Spleen (tissue), 11 donors: ENCODE measurements at regions not wholly inside any gene's neighbourhood (a gene's known extent, or its start where the extent isn't known, plus 50 kb on each side); places are given as distances from the start of the nearest gene placed in this dataset.

Source experiments
- DNase-seq: peaks from one replicate; pipeline ENCODE4 v3.0.0-alpha.2; 2020
- H3K27ac ChIP-seq, 8 donors: fragments of 200-600 bp; sonication (generic) in 7 of 8; 1 replicate in 4 of 8; 2 replicates in 4 of 8; pipeline versions ENCODE4 v1.5.0 to v1.8.0; 2016 to 2021; ENCODE audit warnings: inconsistent platforms in 4 of 8, mild to moderate bottlenecking in 4 of 8, moderate library complexity in 1 of 8
- H3K27me3 ChIP-seq, 7 donors: fragments of 200-600 bp; sonication (generic) in 6 of 7; replicated peaks in 1 of 7; 1 replicate in 4 of 7; 2 replicates in 3 of 7; pipeline versions ENCODE4 v1.5.0 to v1.8.0; 2016 to 2021; ENCODE audit warnings: inconsistent platforms in 3 of 7, mild to moderate bottlenecking in 1 of 7
- H3K36me3 ChIP-seq, 6 donors: fragments of 200-600 bp; sonication (generic) in 5 of 6; 1 replicate in 4 of 6; 2 replicates in 2 of 6; pipeline versions ENCODE4 v1.5.0 to v1.8.0; 2016 to 2021; ENCODE audit warnings: inconsistent platforms in 2 of 6
- H3K4me1 ChIP-seq, 6 donors: fragments of 200-600 bp; sonication (generic) in 5 of 6; 1 replicate in 3 of 6; 2 replicates in 3 of 6; pipeline versions ENCODE4 v1.5.0 to v1.8.0; 2016 to 2021; ENCODE audit warnings: inconsistent platforms in 3 of 6
- H3K4me3 ChIP-seq, 8 donors: fragments of 200-600 bp; sonication (generic) in 7 of 8; 1 replicate in 4 of 8; 2 replicates in 4 of 8; pipeline versions ENCODE4 v1.5.0 to v1.8.0; 2016 to 2021; ENCODE audit warnings: inconsistent platforms in 4 of 8, mild to moderate bottlenecking in 4 of 8, moderate library complexity in 2 of 8
- H3K9me3 ChIP-seq, 8 donors: fragments of 200-600 bp; sonication (generic) in 7 of 8; 1 replicate in 4 of 8; 2 replicates in 4 of 8; pipeline versions ENCODE4 v1.5.0 to v1.8.0; 2016 to 2021; ENCODE audit warnings: inconsistent platforms in 4 of 8
- CTCF ChIP-seq, 11 experiments: fragments of 200-600 bp in 7 of 11; fragments of 450-650 bp in 4 of 11; sonication (generic) in 4 of 11; IDR thresholded peaks in 8 of 11; conservative IDR thresholded peaks in 3 of 11; 1 replicate in 7 of 11; 2 replicates in 4 of 11; pipeline versions ENCODE4 v1.4.0 to v1.8.0; 2016 to 2021; ENCODE audit warnings: antibody characterized with exemption in 11 of 11, inconsistent platforms in 4 of 11, mild to moderate bottlenecking in 1 of 11
- POLR2A ChIP-seq, 3 donors: fragments of 450-650 bp; IDR thresholded peaks; one replicate each; pipeline ENCODE4 v1.5.1; 2017; ENCODE audit warnings: antibody characterized with exemption in 3 of 3, mild to moderate bottlenecking in 1 of 3
- POLR2AphosphoS5 ChIP-seq, 3 donors: sonication (generic); formaldehyde crosslinking; IDR thresholded peaks; one replicate each; pipeline ENCODE4 v1.5.1; 2017; ENCODE audit warnings: antibody characterized with exemption in 3 of 3
- WGBS, 5 donors: extraction: QIAGEN DNeasy Blood & Tissue Kit in 3 of 5; methylation state at CpG; one replicate each; pipeline versions ENCODE4 v1.1.5 to v1.1.7; 2013 to 2018; 5-methylcytosine and 5-hydroxymethylcytosine counted together
- intact Hi-C: fragments of 100-400 bp; cut with DNase I; formaldehyde crosslinking; loops from one replicate; pipeline ENCODE4 v1.15.0; 2023; ENCODE audit warnings: low total_unique reads
- donor health status: healthy with polysubstance abuse.
- donor health status: DM: no; HTN: no; CAD: no; lungs with moderate emphysema.
- donor health status: DM: no; HTN: no; CAD: no.
- donor health status: Bipolar disorder and iron deficiency.
- donor health status: healthy.
- donor health status: DM: no; HTN: no; CAD: no.
- donor health status: DM: yes; HTN: yes; CAD: no.

- TF ChIP-seq POLR2AphosphoS5 (IDR thresholded peaks at IDR 0.05) (no peak), POLR2A (IDR thresholded peaks at IDR 0.05) (no peak), CTCF (IDR thresholded peaks at IDR 0.05 in 8 of 11, conservative IDR thresholded peaks at IDR 0.05 in 3 of 11) (no peak)
- H3K27ac ChIP-seq, result no peak overlapping the region
- intact Hi-C loops, result no loop called here
- no peak for DNase-seq
- no peaks in the 10 kb centered on the region for H3K4me1 ChIP-seq
- no peaks in the 10 kb centered on the region for H3K36me3 ChIP-seq
- H3K27me3 ChIP-seq, result peaks cover 0 to 57% (median 7%) of the 10 kb centered on the region in 7 donors
- no peak overlapping the region for H3K4me3 ChIP-seq
- 64 to 73% (median 71%) methylated on average over 9 to 16 of the region's 16 CpGs for WGBS, 5 donors
- H3K9me3 ChIP-seq, result no peaks in the 10 kb centered on the region
Measured at GRCh38 chr20:48455651-48456365, 372.0 kb downstream of the PREX1 start.

DNA sequence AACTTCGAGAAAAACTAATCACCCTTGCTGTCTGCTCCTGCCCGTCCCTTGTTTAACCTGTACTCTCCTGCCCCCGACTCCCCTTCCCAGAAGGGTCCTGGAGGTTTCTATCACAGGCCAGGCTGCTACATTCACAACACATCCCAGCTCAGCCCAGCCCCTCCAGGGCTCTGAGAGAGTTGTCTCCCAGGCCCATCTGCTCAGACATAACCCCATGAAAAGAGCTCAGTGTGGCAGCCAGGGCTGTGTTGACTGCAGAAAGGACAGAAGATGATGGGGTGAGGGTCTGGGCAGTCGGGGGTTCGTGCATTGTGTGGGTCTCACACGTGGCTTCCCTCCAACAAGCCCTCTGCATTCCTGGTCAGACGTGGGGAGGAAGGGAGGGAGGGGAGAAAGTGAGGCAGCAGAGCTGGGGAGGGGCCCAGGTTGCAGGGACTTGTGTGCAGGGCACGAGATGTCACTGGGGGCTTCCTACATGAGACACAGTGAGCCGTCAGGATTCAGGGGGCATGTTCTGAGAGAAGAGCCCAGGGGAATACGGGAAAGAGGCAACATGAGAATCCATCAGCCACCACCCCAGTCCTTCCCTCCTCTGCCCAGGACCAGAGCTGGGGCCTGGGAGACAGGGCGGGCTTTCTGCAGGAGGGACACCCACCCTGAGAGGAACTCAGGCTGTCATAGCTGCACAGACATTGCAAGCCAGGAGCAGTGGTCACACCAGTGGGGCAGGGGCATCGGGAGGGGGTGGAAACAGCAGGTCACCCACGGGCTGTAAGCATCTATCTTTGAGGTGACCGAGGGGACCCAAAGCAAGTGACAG is 372.9 kb downstream of the PREX1 start:
- DNase-seq, result no peak
- no peak for TF ChIP-seq CTCF (IDR thresholded peaks at IDR 0.05 in 8 of 11, conservative IDR thresholded peaks at IDR 0.05 in 3 of 11)
- no peak for TF ChIP-seq POLR2A (IDR thresholded peaks at IDR 0.05)
- TF ChIP-seq POLR2AphosphoS5 (IDR thresholded peaks at IDR 0.05), result no peak
- H3K27ac ChIP-seq, result no peak overlapping the region
- no peaks in the 10 kb centered on the region for H3K36me3 ChIP-seq
- no peaks in the 10 kb centered on the region for H3K4me1 ChIP-seq
- intact Hi-C loops, result no loop called here
- H3K27me3 ChIP-seq, result peaks cover 0 to 56% (median 7%) of the 10 kb centered on the region in 7 donors
- H3K9me3 ChIP-seq, result no peaks in the 10 kb centered on the region
- no peak overlapping the region for H3K4me3 ChIP-seq
- WGBS, 5 donors, result 66 to 76% (median 72%) methylated on average over 14 of the region's 14 CpGs

- no peak for TF ChIP-seq POLR2A (IDR thresholded peaks at IDR 0.05)
- no peak for TF ChIP-seq POLR2AphosphoS5 (IDR thresholded peaks at IDR 0.05)
- TF ChIP-seq CTCF (IDR thresholded peaks at IDR 0.05 in 8 of 11, conservative IDR thresholded peaks at IDR 0.05 in 3 of 11), result no peak
- no peak for DNase-seq
- no peak overlapping the region for H3K4me3 ChIP-seq
- no peaks in the 10 kb centered on the region for H3K36me3 ChIP-seq
- H3K27ac ChIP-seq, result no peak overlapping the region
- no peaks in the 10 kb centered on the region for H3K4me1 ChIP-seq
- intact Hi-C loops, result no loop called here
- H3K9me3 ChIP-seq, result no peaks in the 10 kb centered on the region
- 80 to 88% (median 83%) methylated on average over 15 of the region's 15 CpGs for WGBS, 5 donors
- H3K27me3 ChIP-seq, result peaks cover 0 to 56% (median under 1%) of the 10 kb centered on the region in 7 donors
Measured at GRCh38 chr20:48453477-48454093, 374.2 kb downstream of the PREX1 start.

DNA sequence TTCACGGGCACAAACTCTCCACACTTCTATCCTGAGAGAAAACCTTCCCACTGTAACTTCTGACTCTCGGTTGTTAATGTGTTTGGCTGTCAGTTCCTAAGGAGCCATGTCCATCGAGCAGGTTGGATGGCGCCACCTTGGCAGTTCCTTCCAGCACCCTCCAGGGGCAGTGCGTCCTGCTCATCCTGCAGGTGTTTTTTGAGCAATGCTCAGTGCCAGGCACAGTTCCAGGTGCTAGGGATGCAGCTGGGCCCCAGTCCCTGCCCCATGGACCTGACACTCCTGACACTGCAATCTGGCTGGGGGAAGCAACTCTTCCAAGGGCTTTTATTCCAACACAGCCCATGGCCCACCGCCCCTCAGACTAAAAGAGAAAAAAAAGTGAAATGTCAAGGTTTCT is 376.4 kb downstream of the PREX1 start:
- no peaks in the 10 kb centered on the region for H3K9me3 ChIP-seq
- no peaks in the 10 kb centered on the region for H3K4me1 ChIP-seq
- TF ChIP-seq POLR2AphosphoS5 (IDR thresholded peaks at IDR 0.05) (no peak), POLR2A (IDR thresholded peaks at IDR 0.05) (no peak), CTCF (IDR thresholded peaks at IDR 0.05 in 8 of 11, conservative IDR thresholded peaks at IDR 0.05 in 3 of 11) (no peak)
- intact Hi-C loops, result no loop called here
- 78 to 94% (median 86%) methylated on average over 6 of the region's 6 CpGs for WGBS, 5 donors
- H3K27me3 ChIP-seq, result peaks cover 0 to 51% (median 0%) of the 10 kb centered on the region in 7 donors
- H3K4me3 ChIP-seq, result no peak overlapping the region
- H3K36me3 ChIP-seq, result no peaks in the 10 kb centered on the region
- no peak overlapping the region for H3K27ac ChIP-seq
- DNase-seq, result no peak
